HG03064 (cell line): ENCODE measurements at regions not wholly inside any gene's neighbourhood (a gene's known extent, or its start where the extent isn't known, plus 50 kb on each side); places are given as distances from the start of the nearest gene placed in this dataset.
"Not testable (repeated sequence)": the region's sequence is repeated elsewhere in the genome, so short reads cannot be mapped to it uniquely, and the experiment has no call there.

ENCODE experiments used
- ATAC-seq: cut with Tn5 transposase; IDR thresholded peaks from one replicate; pipeline ENCODE4 v1.9.1; 2021; ENCODE audit warnings: low read depth; ENCODE audit not compliant: unreplicated experiment

GRCh38 chr2:175624211-175624761 lies 377.8 kb downstream of the LNPK start:
- no peak for ATAC-seq

GRCh38 chr2:175621821-175622220 lies 380.2 kb downstream of the LNPK start:
- ATAC-seq: no peak

- no peak for ATAC-seq
Observed at GRCh38 chr2:175620106-175620505, 382.0 kb downstream of the LNPK start.

GRCh38 chr2:175619179-175620045 lies 382.7 kb downstream of the LNPK start:
- no peak for ATAC-seq

- no peak for ATAC-seq
Observed at GRCh38 chr2:175612280-175612679, 389.8 kb downstream of the LNPK start.

- ATAC-seq: no peak
Observed at GRCh38 chr2:175606010-175606841, 395.8 kb downstream of the LNPK start.

- no peak for ATAC-seq
Observed at GRCh38 chr2:175605640-175606009, 396.4 kb downstream of the LNPK start.

- ATAC-seq: no peak
Observed at GRCh38 chr2:175601969-175602368, 400.1 kb downstream of the LNPK start.

GRCh38 chr2:175599966-175600831 lies 401.9 kb downstream of the LNPK start:
- ATAC-seq: no peak

- no peak for ATAC-seq
Observed at GRCh38 chr2:175597286-175597685, 404.8 kb downstream of the LNPK start.

- no peak for ATAC-seq
Observed at GRCh38 chr2:175595139-175595538, 406.9 kb downstream of the LNPK start.

GRCh38 chr2:175593686-175594525 lies 408.2 kb downstream of the LNPK start:
- ATAC-seq: not testable (repeated sequence)

- not testable (repeated sequence) for ATAC-seq
Observed at GRCh38 chr2:175588213-175588612, 406.7 kb upstream of the ATP5MC3 start.

- no peak for ATAC-seq
Observed at GRCh38 chr2:175585496-175585895, 404.0 kb upstream of the ATP5MC3 start.

GRCh38 chr2:175580652-175581051 lies 399.1 kb upstream of the ATP5MC3 start:
- ATAC-seq: no peak

- ATAC-seq: no peak
Observed at GRCh38 chr2:175579646-175580045, 398.1 kb upstream of the ATP5MC3 start.

- no peak for ATAC-seq
Observed at GRCh38 chr2:175577368-175577970, 396.0 kb upstream of the ATP5MC3 start.

- ATAC-seq: no peak
Observed at GRCh38 chr2:175576875-175577274, 395.4 kb upstream of the ATP5MC3 start.

- ATAC-seq: no peak
Observed at GRCh38 chr2:175576270-175576669, 394.8 kb upstream of the ATP5MC3 start.
